SK-N-MC (cell line): ENCODE measurements at regions not wholly inside any gene's neighbourhood (a gene's known extent, or its start where the extent isn't known, plus 50 kb on each side); places are given as distances from the start of the nearest gene placed in this dataset.

Experiments
- DNase-seq: peaks from one replicate; pipeline ENCODE4 v3.0.0-alpha.2; 2011; ENCODE audit warnings: low read depth, low spot score
- H3K27ac ChIP-seq: fragments of 200-600 bp; sonication (generic); 2 replicates; pipeline ENCODE4 v1.5.1; 2016; ENCODE audit warnings: mixed run types
- H3K36me3 ChIP-seq: fragments of 200-600 bp; sonication (generic); 2 replicates; pipeline ENCODE4 v1.6.1; 2017; ENCODE audit warnings: antibody characterized with exemption, low read length, mixed read lengths; ENCODE audit not compliant: insufficient read depth
- H3K4me3 ChIP-seq: fragments of 200-600 bp; sonication (generic); 2 replicates; pipeline ENCODE4 v1.5.1; 2016
- H3K9ac ChIP-seq: fragments of 200-600 bp; sonication (generic); 2 replicates; pipeline ENCODE4 v1.8.0; 2017; ENCODE audit warnings: mixed run types, mixed read lengths; ENCODE audit not compliant: insufficient read length
- H3K9me3 ChIP-seq: fragments of 200-600 bp; sonication (generic); 2 replicates; pipeline ENCODE4 v1.6.1; 2017; ENCODE audit warnings: low read depth, mild to moderate bottlenecking, antibody characterized with exemption, low read length, moderate library complexity, mixed read lengths
- EZH2 ChIP-seq: fragments of 200-600 bp; sonication (generic); IDR thresholded peaks from one replicate; pipeline ENCODE4 v1.6.1; 2017; ENCODE audit warnings: antibody characterized with exemption
- FOXP2 ChIP-seq: optimal IDR thresholded peaks from 2 replicates; pipeline ENCODE3; 2011; ENCODE audit warnings: mild to moderate bottlenecking, moderate library complexity; ENCODE audit not compliant: insufficient read depth; ENCODE audit errors: extremely low read length, control extremely low read depth
- POLR2AphosphoS5 ChIP-seq: IDR thresholded peaks from 2 replicates; pipeline ENCODE4 v1.6.1; 2012; ENCODE audit warnings: mild to moderate bottlenecking, low read depth, low read length, borderline replicate concordance

DNA sequence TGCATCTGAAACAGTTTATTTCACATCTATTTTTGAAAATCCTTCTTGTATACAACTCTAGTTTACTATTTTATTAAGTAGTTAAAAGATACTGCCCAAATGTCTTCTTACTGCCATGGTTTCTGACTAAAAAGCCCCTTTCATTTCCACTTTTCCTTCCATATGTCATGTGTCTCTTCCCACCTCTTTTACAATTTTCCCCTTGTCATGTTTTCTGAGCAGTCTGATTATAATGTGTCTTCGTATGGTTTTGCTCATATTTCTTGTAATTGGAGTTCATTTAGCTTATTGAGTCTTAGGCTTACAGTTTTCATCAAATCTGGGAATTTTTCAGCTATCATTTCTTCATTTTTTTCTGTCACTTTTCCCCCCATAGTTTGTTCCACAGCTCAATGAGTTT lies 813.9 kb upstream of the GYPC start:
- Histone ChIP-seq H3K36me3 (no peaks in the 10 kb centered on the region), H3K4me3 (no peak overlapping the region), H3K9ac (no peak overlapping the region), H3K9me3 (no peaks in the 10 kb centered on the region), H3K27ac (no peak overlapping the region)
- no peak for TF ChIP-seq EZH2
- no peak for TF ChIP-seq POLR2AphosphoS5
- no peak for TF ChIP-seq FOXP2
- no peak for DNase-seq

DNA sequence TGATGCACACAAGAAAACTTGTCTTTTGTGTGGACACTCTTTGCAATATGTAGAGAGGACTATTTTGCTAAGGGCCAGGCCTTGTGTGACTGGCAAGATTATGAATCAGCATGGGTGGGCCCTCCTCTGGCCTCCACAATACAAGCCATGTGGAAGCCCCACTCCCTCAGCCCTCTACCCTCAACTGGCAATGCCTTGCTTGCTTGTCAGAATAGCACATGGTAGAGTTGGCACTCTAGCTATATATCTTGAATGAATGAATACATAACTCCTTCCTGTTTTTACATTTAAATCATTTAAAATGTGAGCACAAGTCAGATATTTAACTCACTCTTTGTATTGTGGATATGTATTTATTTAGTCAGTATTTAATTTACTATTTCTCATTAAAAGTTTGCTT lies 805.4 kb upstream of the GYPC start:
- H3K9me3 ChIP-seq: no peaks in the 10 kb centered on the region
- H3K36me3 ChIP-seq: no peaks in the 10 kb centered on the region
- no peak overlapping the region for H3K4me3 ChIP-seq
- H3K27ac ChIP-seq: no peak overlapping the region
- TF ChIP-seq FOXP2 (no peak), POLR2AphosphoS5 (no peak), EZH2 (no peak)
- DNase-seq: no peak
- H3K9ac ChIP-seq: no peak overlapping the region

DNA sequence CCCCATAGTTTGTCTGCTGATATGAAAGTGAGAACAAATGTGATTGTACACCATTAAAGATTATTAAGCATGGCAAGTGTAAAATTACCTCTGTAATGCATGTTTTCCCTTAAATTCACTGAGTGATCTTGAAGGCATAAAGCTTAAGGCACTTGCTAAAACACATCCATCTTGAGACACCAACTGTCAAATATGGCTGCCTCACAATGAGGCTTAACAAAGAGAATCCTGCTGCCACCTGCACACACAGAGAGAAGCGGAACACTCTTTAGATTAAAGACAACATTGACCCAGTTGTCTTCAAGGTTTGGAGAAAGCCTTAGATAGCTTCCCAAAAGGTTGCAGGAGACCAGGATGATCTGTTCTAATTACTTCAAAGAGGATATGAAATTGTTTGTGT lies 803.6 kb upstream of the GYPC start:
- TF ChIP-seq EZH2 (no peak), FOXP2 (no peak), POLR2AphosphoS5 (no peak)
- H3K27ac ChIP-seq: no peak overlapping the region
- DNase-seq: no peak
- no peak overlapping the region for H3K9ac ChIP-seq
- no peak overlapping the region for H3K4me3 ChIP-seq
- H3K36me3 ChIP-seq: no peaks in the 10 kb centered on the region
- no peaks in the 10 kb centered on the region for H3K9me3 ChIP-seq

DNA sequence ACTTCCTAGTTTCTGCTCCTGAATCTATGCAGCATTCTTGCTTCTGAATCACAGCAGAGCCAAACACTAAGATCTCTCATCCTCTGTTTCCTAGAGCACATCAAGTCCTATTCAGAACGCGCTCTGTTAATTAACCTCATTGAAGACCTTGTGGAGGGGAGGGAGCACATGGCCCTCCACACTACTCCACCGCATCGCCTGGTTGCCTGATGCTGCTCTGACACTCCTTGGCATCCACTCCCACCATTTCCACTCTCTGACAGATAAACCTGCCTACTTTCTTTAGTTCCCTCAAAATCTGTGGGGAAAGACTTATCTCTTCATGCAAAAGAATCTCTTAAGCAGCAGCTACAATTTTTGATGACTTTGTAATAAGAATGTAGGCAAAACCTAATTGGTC lies 802.3 kb upstream of the GYPC start:
- TF ChIP-seq FOXP2 (no peak), POLR2AphosphoS5 (no peak)
- Histone ChIP-seq H3K9me3 (no peaks in the 10 kb centered on the region), H3K9ac (no peak overlapping the region), H3K4me3 (no peak overlapping the region), H3K27ac (no peak overlapping the region), H3K36me3 (no peaks in the 10 kb centered on the region)
- DNase-seq: no peak

DNA sequence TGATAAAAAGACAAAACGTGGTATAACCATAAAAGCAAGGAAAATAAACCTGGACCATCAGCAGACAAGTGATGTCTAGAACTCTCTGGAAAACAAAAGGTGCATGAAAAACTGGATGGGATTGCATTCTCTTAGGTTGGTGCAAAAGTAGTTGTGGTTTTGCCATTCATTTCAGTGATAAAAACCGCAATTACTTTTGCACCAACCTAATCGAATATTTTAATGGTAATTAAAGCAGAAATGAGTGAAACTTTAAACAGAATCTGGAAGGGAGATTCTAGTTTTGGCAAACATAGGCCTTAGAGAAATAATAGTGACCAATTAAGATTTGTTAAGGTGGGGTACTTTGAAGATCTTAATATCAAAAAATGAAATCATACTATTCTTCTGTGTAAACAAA lies 800.8 kb upstream of the GYPC start:
- H3K4me3 ChIP-seq: no peak overlapping the region

DNA sequence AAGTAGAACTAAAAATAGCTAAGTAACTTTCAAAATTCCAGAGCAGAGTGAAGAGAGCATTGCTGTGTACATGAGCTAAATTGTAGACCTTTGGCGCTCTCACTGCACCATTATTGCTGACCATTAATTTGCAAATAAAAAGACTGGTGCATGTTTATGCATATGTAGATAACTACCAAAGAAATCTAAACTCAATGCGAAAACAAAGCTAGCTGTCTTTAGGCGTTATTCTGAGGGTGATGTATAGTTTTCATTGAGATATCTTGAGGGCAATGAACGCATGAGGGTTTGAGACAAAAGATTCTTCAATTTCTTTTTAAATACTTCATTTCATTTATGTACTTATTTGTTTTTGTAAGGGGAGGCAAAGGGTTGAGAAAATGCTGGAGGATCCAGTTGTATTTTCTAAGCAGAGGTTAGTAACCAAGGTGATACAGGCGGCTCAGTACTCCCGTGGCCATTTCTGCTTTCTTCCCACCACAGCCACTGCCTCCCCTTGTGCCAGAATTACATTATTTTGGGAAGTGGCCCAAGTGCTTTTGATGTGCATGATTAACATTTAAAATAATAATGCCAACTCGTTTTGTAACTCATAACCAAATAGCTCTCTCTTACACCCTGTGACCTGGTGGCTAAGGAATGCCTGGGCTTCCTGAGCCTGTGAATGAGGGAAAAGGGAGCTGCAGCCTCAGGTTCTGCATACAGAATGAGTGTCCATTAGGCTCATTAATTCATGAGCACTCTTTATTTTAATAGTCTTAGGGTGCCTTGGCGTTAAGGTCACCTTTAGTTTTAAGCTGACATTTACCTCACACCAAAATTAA lies 797.8 kb upstream of the GYPC start:
- H3K27ac ChIP-seq: no peak overlapping the region
- no peak overlapping the region for H3K9ac ChIP-seq
- no peak overlapping the region for H3K4me3 ChIP-seq
- no peaks in the 10 kb centered on the region for H3K9me3 ChIP-seq
- TF ChIP-seq FOXP2 (no peak), EZH2 (no peak), POLR2AphosphoS5 (no peak)
- no peaks in the 10 kb centered on the region for H3K36me3 ChIP-seq
- DNase-seq: no peak

More for the DNA sequence above, 800.8 kb upstream of the GYPC start:
- H3K36me3 ChIP-seq: no peaks in the 10 kb centered on the region
- H3K27ac ChIP-seq: no peak overlapping the region
- TF ChIP-seq EZH2: no peak
- TF ChIP-seq FOXP2: no peak
- TF ChIP-seq POLR2AphosphoS5: no peak
- H3K9me3 ChIP-seq: no peaks in the 10 kb centered on the region
- DNase-seq: no peak
- no peak overlapping the region for H3K9ac ChIP-seq

DNA sequence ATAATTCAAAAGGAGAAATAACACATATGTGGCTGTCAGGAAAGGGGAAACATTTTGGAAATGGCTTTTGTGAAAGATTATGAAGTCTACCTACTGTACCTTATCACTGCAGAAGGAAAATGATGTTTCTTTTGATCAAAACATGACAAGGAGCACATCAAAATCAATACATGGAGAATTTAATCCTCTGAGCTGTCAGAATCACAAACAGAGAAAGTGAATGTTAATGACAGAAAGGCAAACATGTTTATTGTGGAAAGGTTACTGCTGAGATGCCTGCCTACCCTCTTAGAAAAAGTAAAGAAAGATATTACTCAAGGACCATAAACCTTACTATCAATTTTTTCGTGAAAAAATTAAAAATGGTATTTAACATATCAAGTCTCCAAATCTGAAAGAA lies 794.5 kb upstream of the GYPC start:
- H3K4me3 ChIP-seq: no peak overlapping the region
- no peaks in the 10 kb centered on the region for H3K36me3 ChIP-seq
- H3K9me3 ChIP-seq: no peaks in the 10 kb centered on the region
- H3K27ac ChIP-seq: no peak overlapping the region
- no peak overlapping the region for H3K9ac ChIP-seq
- no peak for TF ChIP-seq FOXP2
- TF ChIP-seq POLR2AphosphoS5: no peak
- no peak for TF ChIP-seq EZH2
- DNase-seq: no peak

DNA sequence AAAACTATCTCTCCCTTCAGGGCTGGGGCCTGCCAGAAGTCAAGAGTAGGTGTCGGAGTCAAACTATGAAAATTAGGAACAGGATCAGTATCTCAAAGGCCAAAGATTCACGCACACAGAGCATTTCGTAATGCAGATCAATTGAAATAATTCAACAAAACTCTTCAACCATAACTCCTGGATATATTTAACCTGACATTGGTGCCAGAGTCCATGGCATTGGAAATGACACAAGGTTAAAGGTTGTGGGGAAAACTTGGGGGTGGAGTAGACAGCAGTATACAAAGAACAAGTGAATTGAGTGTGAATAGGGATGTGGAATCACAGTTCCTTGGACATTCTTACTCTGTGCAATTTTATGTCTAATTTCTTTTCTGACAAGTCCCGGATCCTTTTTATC lies 788.0 kb upstream of the GYPC start:
- H3K4me3 ChIP-seq: no peak overlapping the region
- H3K36me3 ChIP-seq: no peaks in the 10 kb centered on the region
- DNase-seq: no peak
- no peak overlapping the region for H3K9ac ChIP-seq
- TF ChIP-seq FOXP2 (no peak), EZH2 (no peak), POLR2AphosphoS5 (no peak)
- H3K27ac ChIP-seq: no peak overlapping the region
- no peaks in the 10 kb centered on the region for H3K9me3 ChIP-seq

DNA sequence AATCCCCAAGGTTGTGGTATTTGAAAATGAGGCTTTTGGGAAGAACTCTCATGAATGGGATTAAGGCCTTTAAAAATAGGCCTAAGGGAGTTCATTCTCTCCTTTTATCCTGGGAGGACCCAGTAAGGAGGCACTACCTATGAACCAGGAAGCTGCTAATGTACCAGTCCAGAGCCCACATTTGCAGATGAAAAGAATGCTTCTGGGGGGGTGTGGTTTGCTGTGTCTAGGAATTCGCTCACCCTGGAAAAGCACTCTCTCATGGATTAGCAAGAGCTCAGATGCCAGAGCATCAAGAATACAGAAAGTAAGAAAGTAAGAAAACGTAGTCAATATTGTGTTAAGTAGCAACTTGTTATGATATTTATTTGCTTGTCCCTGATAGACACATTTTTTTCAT lies 785.7 kb upstream of the GYPC start:
- Histone ChIP-seq H3K27ac (no peak overlapping the region), H3K4me3 (no peak overlapping the region), H3K36me3 (no peaks in the 10 kb centered on the region), H3K9ac (no peak overlapping the region), H3K9me3 (no peaks in the 10 kb centered on the region)
- DNase-seq: no peak
- TF ChIP-seq FOXP2 (no peak), POLR2AphosphoS5 (no peak), EZH2 (no peak)
